WERI-Rb-1 (cell line): ENCODE measurements at regions not wholly inside any gene's neighbourhood (a gene's known extent, or its start where the extent isn't known, plus 50 kb on each side); places are given as distances from the start of the nearest gene placed in this dataset.
A peak's percentile ranks its signal among the peaks of the same experiment; 100 is the strongest.

ENCODE experiments used
- DNase-seq: peaks from one replicate; pipeline ENCODE4 v3.0.0-alpha.2; 2020
- H3K27ac ChIP-seq: fragments of 250-450 bp; sonication (Bioruptor Pico); 2 replicates; pipeline ENCODE4 v1.5.1; 2020; ENCODE audit warnings: mild to moderate bottlenecking, moderate library complexity
- H3K27me3 ChIP-seq: fragments of 250-450 bp; sonication (Bioruptor Pico); 2 replicates; pipeline ENCODE4 v1.5.1; 2021; ENCODE audit warnings: mild to moderate bottlenecking, low read depth, moderate library complexity; ENCODE audit not compliant: insufficient read depth, severe bottlenecking
- H3K36me3 ChIP-seq: fragments of 250-450 bp; sonication (Bioruptor Pico); 2 replicates; pipeline ENCODE4 v1.5.1; 2020; ENCODE audit warnings: mild to moderate bottlenecking, moderate library complexity
- H3K4me3 ChIP-seq: 2 replicates; pipeline ENCODE4 v1.5.1; 2011; ENCODE audit warnings: low read depth, mild to moderate bottlenecking, control low read depth, low read length
- H3K9me3 ChIP-seq: fragments of 250-450 bp; sonication (Bioruptor Pico); 2 replicates; pipeline ENCODE4 v1.5.1; 2021; ENCODE audit warnings: mild to moderate bottlenecking, moderate library complexity; ENCODE audit not compliant: severe bottlenecking
- TF ChIP-seq, protein P1 (sequence below): IDR thresholded peaks from 2 replicates; pipeline ENCODE4 v1.5.1; 2011; ENCODE audit warnings: low read depth, mild to moderate bottlenecking, control low read depth, inconsistent platforms, low read length

DNA sequence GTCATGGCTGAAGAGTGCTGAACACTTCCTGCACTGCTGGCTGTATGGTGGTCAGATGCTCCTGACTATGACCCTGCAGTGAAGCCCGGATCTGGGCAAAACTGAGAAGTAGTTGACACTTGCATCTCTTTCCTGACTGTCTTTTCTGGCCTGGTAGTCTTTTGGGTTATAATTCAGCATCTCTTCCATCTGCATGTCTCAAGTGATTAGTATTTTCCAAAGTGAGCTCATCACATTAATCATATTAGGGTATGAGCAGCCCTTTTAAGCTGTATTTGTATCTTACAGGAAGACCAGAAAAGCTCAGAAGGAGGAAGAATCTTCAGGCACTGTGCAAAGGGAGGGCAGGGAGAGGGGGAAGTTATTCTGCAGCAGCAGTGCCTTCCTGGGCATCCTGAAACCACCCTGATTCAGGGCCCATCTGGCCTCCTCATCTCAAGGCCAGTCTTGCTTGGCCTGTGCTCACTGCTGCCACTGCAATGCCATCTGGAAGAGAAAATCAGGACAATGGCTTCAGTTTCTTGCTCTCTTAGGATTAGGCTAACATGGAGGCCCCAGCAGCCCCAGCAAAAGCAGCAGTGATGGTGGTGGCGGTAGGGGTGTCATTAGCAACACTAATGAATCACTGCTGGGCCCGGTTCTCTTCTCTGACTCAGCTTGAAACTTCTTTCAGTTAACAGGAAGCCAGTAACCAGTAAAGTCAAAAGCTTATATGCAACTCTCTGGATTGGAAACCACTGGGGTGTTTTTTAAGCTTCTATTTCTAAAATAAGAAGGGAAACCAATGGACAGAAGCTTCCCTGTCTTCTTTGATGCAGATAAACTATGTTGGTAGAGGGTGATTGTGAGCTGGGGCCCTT, 63.3 kb upstream of the WDR26 start:
- no peaks in the 10 kb centered on the region for H3K9me3 ChIP-seq
- H3K36me3 ChIP-seq = no peaks in the 10 kb centered on the region
- TF ChIP-seq, protein P1, sequence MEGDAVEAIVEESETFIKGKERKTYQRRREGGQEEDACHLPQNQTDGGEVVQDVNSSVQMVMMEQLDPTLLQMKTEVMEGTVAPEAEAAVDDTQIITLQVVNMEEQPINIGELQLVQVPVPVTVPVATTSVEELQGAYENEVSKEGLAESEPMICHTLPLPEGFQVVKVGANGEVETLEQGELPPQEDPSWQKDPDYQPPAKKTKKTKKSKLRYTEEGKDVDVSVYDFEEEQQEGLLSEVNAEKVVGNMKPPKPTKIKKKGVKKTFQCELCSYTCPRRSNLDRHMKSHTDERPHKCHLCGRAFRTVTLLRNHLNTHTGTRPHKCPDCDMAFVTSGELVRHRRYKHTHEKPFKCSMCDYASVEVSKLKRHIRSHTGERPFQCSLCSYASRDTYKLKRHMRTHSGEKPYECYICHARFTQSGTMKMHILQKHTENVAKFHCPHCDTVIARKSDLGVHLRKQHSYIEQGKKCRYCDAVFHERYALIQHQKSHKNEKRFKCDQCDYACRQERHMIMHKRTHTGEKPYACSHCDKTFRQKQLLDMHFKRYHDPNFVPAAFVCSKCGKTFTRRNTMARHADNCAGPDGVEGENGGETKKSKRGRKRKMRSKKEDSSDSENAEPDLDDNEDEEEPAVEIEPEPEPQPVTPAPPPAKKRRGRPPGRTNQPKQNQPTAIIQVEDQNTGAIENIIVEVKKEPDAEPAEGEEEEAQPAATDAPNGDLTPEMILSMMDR = no peak
- DNase-seq = no peak
- H3K27ac ChIP-seq = no peak overlapping the region
- H3K27me3 ChIP-seq = no peaks in the 10 kb centered on the region
- H3K4me3 ChIP-seq = no peak overlapping the region

DNA sequence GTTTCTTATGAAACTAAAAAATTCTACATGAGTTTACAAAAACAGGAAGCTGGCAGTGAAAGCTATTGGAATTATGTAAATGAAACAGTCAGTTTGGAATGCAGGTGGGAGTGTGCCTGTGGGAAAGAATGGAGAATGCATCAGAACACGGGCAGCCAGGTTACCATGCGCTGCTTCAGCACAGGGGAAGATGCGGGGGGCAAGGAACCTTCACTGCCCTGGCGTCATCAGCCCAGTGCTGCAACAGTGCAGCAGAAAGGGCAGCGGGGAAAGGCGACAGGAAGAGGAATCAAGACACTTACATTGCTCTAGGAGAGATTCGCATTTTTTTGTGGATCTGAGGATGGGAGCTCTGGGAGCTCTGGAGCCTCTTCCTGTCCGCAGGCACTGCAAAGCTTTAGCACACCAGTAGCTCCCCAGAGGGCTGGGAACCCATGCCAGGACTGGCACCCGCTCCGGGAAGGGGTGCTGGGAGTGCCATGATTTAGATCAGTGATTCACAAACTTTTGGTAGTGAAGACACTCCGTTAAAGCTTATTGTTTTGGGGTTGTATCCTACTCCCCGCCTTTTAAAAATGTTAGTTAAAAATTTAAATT, 64.1 kb upstream of the WDR26 start:
- Histone ChIP-seq H3K9me3 (no peaks in the 10 kb centered on the region), H3K4me3 (no peak overlapping the region), H3K36me3 (no peaks in the 10 kb centered on the region), H3K27me3 (no peaks in the 10 kb centered on the region), H3K27ac (no peak overlapping the region)
- DNase-seq = no peak
- TF ChIP-seq, protein P1 = no peak

DNA sequence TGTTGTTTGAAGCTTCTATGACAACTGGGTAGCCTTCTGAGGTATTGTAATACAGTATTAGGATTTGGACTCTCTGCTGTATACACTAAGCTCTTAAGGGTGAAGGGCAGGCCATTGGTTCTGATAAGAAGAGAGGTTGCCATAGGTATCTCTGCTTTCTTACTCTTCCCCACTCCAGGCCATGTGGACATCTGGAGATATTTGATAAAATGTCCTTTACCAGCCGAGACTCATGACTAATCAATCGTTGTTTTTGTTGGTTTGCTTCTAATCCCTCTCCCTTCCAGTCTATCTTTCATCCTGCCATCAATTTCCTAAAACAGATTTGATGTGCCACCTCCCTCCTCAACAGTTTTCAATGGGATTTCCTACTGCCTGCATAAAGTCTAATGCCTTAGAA, 64.6 kb upstream of the WDR26 start:
- H3K36me3 ChIP-seq = no peaks in the 10 kb centered on the region
- DNase-seq = no peak
- H3K9me3 ChIP-seq = no peaks in the 10 kb centered on the region
- no peak overlapping the region for H3K4me3 ChIP-seq
- H3K27ac ChIP-seq = no peak overlapping the region
- no peaks in the 10 kb centered on the region for H3K27me3 ChIP-seq
- TF ChIP-seq, protein P1 = no peak

GRCh38 chr1:224500796-224501195, 66.2 kb upstream of the WDR26 start:
- no peak overlapping the region for H3K4me3 ChIP-seq
- no peak overlapping the region; the same call in 1 of the 2 replicates for H3K27ac ChIP-seq
- no peaks in the 10 kb centered on the region for H3K27me3 ChIP-seq
- no peaks in the 10 kb centered on the region for H3K9me3 ChIP-seq
- peak; percentile 29 for DNase-seq
- TF ChIP-seq, protein P1 = no peak
- H3K36me3 ChIP-seq = no peaks in the 10 kb centered on the region

- H3K4me3 ChIP-seq = no peak overlapping the region
- TF ChIP-seq, protein P1 = no peak
- no peaks in the 10 kb centered on the region for H3K36me3 ChIP-seq
- H3K27ac ChIP-seq = peak overlapping the region; percentile 92
- no peaks in the 10 kb centered on the region for H3K9me3 ChIP-seq
- no peak for DNase-seq
- H3K27me3 ChIP-seq = no peaks in the 10 kb centered on the region
Observed at GRCh38 chr1:224501836-224502235, 67.2 kb upstream of the WDR26 start.
